Rectal smooth muscle tissue (tissue), 1 donor: ENCODE measurements at regions not wholly inside any gene's neighbourhood (a gene's known extent, or its start where the extent isn't known, plus 50 kb on each side); places are given as distances from the start of the nearest gene placed in this dataset.

Experiments
- H3K27ac ChIP-seq: one replicate; pipeline ENCODE4 v1.7.0; 2013; ENCODE audit warnings: low read depth, low read length, inconsistent platforms
- H3K27me3 ChIP-seq: one replicate; pipeline ENCODE4 v1.7.0; 2013; ENCODE audit warnings: low read length; ENCODE audit not compliant: control insufficient read depth, insufficient read depth
- H3K36me3 ChIP-seq: one replicate; pipeline ENCODE4 v1.7.0; 2013; ENCODE audit warnings: low read length; ENCODE audit not compliant: control insufficient read depth, insufficient read depth
- H3K4me1 ChIP-seq: one replicate; pipeline ENCODE4 v1.7.0; 2013; ENCODE audit warnings: low read length; ENCODE audit not compliant: control insufficient read depth, insufficient read depth
- H3K4me3 ChIP-seq: one replicate; pipeline ENCODE4 v1.7.0; 2013; ENCODE audit warnings: low read length
- H3K9ac ChIP-seq: one replicate; pipeline ENCODE4 v1.7.0; 2013; ENCODE audit warnings: low read length

GRCh38 chr3:182435860-182436259, 357.4 kb upstream of the ATP11B start:
- H3K9ac ChIP-seq = no peak overlapping the region
- no peaks in the 10 kb centered on the region for H3K4me1 ChIP-seq
- H3K4me3 ChIP-seq = no peak overlapping the region
- H3K27ac ChIP-seq = no peak overlapping the region
- H3K27me3 ChIP-seq = no peaks in the 10 kb centered on the region
- no peaks in the 10 kb centered on the region for H3K36me3 ChIP-seq

DNA sequence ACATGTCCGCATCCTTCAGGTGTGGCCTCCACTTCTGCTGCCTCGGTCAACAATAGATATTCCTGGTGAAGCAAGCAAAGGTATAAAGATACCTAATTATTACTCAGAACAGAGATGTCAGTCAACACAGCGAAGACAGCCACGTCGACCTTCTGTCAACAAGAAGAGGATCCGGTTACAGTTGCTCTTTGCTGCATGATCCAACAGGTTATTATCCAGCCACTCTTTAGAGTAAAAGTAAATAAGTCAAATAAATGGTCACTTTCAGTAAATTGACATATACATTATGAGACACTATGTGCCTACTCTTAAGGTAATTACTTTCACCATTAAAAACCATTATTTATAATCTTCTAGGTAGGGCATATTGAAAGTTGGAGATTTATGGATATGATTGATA, 356.8 kb upstream of the ATP11B start:
- Histone ChIP-seq H3K27me3 (no peaks in the 10 kb centered on the region), H3K4me3 (no peak overlapping the region), H3K9ac (no peak overlapping the region), H3K36me3 (no peaks in the 10 kb centered on the region), H3K27ac (no peak overlapping the region), H3K4me1 (no peaks in the 10 kb centered on the region)

- Histone ChIP-seq H3K36me3 (no peaks in the 10 kb centered on the region), H3K27me3 (no peaks in the 10 kb centered on the region), H3K4me1 (no peaks in the 10 kb centered on the region), H3K4me3 (no peak overlapping the region), H3K9ac (no peak overlapping the region), H3K27ac (no peak overlapping the region)
These were observed 354.9 kb upstream of the ATP11B start for GRCh38 chr3:182438398-182438797.

GRCh38 chr3:182440101-182440500, 353.2 kb upstream of the ATP11B start:
- Histone ChIP-seq H3K27me3 (no peaks in the 10 kb centered on the region), H3K36me3 (no peaks in the 10 kb centered on the region), H3K27ac (no peak overlapping the region), H3K4me3 (no peak overlapping the region), H3K9ac (no peak overlapping the region), H3K4me1 (no peaks in the 10 kb centered on the region)

DNA sequence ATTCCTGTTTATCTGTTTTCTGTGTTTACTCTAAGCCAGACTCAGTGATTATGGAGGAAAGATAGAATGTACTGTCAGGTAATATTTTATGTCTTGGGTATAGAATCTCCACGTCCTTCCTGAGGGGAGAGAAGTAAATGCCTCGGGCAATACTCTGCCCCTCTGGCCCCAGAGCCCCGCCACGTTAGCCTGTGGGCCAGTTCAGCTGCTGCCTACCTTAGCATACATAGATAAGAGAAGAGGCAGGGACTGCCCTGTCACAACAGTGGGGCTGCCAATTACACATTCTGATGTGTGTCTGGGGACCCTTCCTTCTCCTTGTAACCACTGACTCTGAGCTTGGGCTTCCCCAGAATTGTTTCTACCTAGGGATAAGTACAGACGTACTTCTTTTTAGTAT, 347.7 kb upstream of the ATP11B start:
- H3K36me3 ChIP-seq = no peaks in the 10 kb centered on the region
- no peak overlapping the region for H3K9ac ChIP-seq
- H3K27me3 ChIP-seq = no peaks in the 10 kb centered on the region
- H3K4me1 ChIP-seq = no peaks in the 10 kb centered on the region
- no peak overlapping the region for H3K4me3 ChIP-seq
- no peak overlapping the region for H3K27ac ChIP-seq

GRCh38 chr3:182450942-182451787, 342.1 kb upstream of the ATP11B start:
- Histone ChIP-seq H3K27ac (no peak overlapping the region), H3K4me3 (no peak overlapping the region), H3K27me3 (no peaks in the 10 kb centered on the region), H3K36me3 (no peaks in the 10 kb centered on the region), H3K4me1 (no peaks in the 10 kb centered on the region), H3K9ac (no peak overlapping the region)

DNA sequence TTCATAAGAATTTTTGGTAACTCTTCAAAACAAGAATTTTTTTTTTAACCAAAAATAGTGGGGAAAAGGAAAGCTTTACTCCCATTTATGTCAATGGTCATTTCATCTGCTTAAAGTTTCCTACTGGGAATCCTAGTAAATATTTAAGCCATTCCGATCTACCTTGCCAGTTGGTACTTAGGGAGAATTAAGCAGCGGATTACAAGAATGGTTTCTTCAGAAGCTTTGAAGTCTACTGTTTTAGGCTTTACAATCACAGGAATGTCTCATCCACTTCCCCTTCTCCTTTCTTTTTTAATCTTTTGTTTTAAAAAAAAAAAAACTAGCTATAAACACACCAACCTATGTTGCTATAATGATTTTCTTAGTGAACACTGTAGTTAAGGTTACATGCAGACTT, 341.4 kb upstream of the ATP11B start:
- Histone ChIP-seq H3K9ac (no peak overlapping the region), H3K27ac (no peak overlapping the region), H3K27me3 (no peaks in the 10 kb centered on the region), H3K4me1 (no peaks in the 10 kb centered on the region), H3K36me3 (no peaks in the 10 kb centered on the region), H3K4me3 (no peak overlapping the region)

- no peak overlapping the region for H3K4me3 ChIP-seq
- no peaks in the 10 kb centered on the region for H3K36me3 ChIP-seq
- H3K27ac ChIP-seq = no peak overlapping the region
- H3K27me3 ChIP-seq = no peaks in the 10 kb centered on the region
- H3K4me1 ChIP-seq = no peaks in the 10 kb centered on the region
- no peak overlapping the region for H3K9ac ChIP-seq
These were observed 338.3 kb upstream of the ATP11B start for GRCh38 chr3:182455011-182455410.

GRCh38 chr3:182460303-182460702, 333.0 kb upstream of the ATP11B start:
- Histone ChIP-seq H3K9ac (no peak overlapping the region), H3K36me3 (no peaks in the 10 kb centered on the region), H3K4me3 (no peak overlapping the region), H3K4me1 (no peaks in the 10 kb centered on the region), H3K27ac (no peak overlapping the region), H3K27me3 (no peaks in the 10 kb centered on the region)

DNA sequence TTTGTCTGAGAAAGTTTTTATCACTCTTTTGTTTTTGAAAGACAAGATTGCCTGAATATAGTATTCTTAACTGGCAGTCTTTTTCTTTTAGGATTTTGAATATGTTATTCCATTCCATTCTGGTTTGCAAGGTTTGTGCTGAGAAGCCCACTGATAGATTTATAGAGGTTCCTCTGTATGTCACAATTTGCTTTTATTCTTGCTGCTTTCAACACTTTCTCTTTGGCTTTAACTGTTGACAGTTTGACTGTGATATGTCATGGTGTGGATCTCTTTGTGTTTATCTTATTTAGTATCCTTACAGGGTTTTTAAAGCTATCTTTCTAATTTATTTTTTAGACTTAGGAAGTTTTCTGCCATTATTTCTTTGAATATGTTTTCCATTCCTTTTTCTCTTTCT, 331.2 kb upstream of the ATP11B start:
- Histone ChIP-seq H3K27me3 (no peaks in the 10 kb centered on the region), H3K9ac (no peak overlapping the region), H3K4me3 (no peak overlapping the region), H3K4me1 (no peaks in the 10 kb centered on the region), H3K36me3 (no peaks in the 10 kb centered on the region), H3K27ac (no peak overlapping the region)

DNA sequence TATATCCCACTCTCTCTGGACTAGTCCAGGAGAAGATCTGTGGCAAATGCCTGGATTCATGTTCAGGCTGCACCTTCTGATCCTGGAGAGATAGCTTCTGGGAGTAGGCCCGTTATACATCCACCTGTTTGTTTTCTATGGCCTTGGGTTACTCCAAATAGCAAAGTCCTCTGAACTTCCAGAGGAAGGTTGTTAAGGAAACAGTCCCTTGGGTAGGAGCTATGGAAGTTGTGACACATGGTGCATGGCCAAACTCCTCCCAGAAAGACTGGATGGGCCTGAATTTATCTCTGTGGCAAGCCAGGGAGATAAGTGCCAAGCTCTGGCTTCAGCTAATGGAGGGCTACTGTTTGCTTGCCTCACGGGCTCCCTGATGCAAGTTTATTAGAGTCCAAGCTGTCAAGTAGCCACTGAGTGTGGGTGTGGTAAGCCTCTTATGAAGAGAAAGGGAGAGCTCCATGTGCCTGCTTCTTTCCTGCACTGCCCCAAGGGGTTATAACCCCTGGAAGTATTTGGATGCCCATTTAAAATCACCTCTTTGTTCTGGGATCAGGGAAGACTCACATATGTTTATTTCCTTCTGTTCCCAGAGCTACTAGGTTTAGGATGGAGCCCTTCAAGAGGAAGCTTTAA, 328.7 kb upstream of the ATP11B start:
- H3K27ac ChIP-seq = no peak overlapping the region
- H3K27me3 ChIP-seq = no peaks in the 10 kb centered on the region
- no peak overlapping the region for H3K4me3 ChIP-seq
- no peak overlapping the region for H3K9ac ChIP-seq
- H3K4me1 ChIP-seq = no peaks in the 10 kb centered on the region
- no peaks in the 10 kb centered on the region for H3K36me3 ChIP-seq

DNA sequence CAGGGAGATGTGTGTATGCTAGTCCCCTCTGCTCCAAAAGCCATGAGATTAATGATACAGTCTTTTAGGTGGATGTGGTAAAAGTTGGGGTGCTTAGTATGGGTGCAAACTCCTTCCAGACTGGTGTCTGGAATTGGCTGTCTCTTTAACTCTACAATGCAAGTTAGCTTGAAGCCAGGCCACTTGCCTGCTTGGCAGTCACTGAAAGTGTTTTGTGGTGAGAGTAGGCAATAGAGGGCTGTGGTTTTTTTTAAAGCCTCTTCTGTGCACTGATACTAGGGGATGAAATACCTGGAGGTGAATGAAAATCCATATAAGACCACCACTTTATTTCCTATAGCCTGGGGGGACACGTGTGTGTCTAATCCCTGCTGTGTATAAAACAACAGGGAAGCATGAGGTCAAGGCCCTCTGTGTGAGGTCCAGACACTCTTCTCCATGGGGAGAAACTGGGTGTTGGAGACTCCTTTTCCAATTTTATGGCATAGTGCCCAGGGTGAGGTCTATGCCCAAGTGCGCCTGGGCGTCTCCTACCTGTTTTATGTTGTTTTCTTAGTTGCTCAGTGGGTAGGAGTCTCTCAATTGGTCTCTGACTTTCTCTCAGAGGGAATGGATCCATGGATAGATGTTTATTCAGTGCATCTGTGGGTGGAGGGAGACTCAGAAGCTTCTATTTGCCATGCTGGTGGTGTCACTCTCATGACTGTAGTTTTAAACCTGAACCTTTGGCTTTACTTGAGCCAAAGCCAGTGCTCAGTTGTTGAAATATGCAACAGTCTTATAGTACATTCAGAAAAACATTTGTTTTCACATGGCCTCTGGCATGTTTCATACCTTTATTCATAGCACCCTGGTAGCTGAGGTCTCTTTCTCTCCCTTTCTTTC, 327.8 kb upstream of the ATP11B start:
- H3K4me1 ChIP-seq = no peaks in the 10 kb centered on the region
- H3K27ac ChIP-seq = no peak overlapping the region
- H3K27me3 ChIP-seq = no peaks in the 10 kb centered on the region
- no peaks in the 10 kb centered on the region for H3K36me3 ChIP-seq
- H3K4me3 ChIP-seq = no peak overlapping the region
- no peak overlapping the region for H3K9ac ChIP-seq
